Amniotic epithelial cell (primary cell): ENCODE measurements at regions not wholly inside any gene's neighbourhood (a gene's known extent, or its start where the extent isn't known, plus 50 kb on each side); places are given as distances from the start of the nearest gene placed in this dataset.

ENCODE experiments used
- DNase-seq: peaks from one replicate; pipeline ENCODE4 v3.0.0-alpha.2; 2010; ENCODE audit warnings: low read depth

DNA sequence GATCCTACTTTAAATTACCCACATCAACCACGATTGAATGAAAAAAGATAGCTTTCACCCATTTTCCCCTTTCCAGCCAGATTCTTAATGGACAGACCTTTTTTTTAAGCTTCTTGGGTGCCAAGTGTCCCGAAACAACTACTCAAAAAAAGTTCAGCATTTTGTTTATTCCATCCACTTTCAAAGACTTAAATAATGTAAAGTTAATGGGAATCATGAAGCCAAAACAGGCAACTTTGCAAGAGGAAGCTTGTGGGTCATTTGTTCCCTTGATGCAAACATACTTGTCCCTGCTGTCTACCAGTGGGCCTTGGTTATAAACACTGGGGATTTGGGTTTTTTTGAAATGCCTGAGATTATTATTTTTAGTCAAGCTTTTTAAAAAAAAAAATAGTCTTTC is 414.0 kb upstream of the PSMD7 start:
- DNase-seq = no peak

DNA sequence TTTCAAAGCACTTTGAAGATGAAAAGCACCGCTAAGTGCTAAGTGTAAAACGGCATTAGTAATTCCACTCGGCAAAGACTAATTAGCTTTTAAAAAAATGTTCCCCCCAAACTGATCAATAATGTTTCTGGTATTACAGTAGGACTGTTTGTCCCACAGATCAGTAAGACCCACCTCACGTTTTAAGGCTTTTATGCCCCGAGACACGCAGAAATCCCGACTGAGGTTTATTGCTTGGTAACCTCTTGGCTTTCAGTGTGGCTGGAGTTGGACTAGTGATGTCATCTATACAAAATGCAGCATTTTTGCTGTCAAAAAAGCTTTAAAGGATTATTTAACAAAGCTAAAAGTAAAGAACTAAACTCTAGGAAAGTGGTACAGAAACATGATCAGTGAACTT is 414.6 kb upstream of the PSMD7 start:
- no peak for DNase-seq

DNA sequence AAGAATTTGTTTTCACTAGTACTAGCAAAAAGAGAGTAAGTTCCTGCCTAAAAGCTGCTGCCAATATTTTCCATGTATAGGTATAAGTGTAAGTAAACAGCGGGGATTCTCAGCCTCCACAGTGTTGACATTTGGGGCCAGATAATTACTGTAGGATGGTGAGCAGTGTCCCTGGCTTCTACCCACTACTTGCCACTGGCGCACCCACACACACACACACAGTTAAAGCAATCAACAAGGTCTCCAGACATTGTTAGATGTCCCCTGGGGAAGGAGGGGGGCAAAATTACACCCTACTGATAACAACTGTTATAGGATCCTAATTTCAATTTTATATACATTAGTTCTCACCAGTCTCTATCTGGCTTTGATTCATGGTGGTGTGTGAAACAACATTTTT is 417.0 kb upstream of the PSMD7 start:
- DNase-seq = no peak

DNA sequence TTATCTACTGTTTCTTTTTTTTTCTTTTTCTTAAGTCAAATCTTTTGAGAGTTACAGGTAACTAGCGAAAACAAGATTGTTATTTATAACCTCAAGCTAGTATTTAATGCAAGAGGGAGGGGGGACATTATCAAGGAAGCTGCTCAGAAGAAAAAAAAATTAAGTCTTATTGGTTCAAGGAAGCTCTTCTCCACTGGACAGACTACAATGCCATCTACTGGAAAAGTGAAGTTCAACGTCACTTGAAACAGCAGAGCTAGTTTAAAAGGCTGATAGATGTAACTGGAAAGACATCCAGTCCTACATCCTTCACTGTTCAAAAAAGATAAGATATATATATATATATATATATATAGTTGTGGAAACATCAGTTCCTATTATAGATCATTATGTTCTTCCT is 418.0 kb upstream of the PSMD7 start:
- peak; percentile 58 for DNase-seq

DNA sequence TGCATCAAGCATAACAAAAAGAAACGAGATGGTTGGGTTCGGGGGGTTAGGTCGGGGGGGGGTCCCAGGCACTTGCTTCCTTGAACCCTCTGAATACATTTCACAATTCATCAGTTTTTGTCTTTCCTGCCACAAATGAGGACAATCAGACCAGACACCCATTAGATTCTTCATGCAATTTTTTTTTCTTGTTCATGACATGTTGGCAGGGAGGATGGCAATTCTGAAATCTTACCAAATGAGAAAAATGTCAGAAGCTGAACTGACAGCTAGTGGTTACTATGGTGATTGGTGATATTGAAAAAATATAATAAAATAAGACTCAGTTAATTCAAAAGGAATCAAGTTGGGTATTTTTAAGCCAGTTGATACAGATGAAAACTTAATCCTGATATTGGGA is 419.5 kb upstream of the PSMD7 start:
- no peak for DNase-seq

DNA sequence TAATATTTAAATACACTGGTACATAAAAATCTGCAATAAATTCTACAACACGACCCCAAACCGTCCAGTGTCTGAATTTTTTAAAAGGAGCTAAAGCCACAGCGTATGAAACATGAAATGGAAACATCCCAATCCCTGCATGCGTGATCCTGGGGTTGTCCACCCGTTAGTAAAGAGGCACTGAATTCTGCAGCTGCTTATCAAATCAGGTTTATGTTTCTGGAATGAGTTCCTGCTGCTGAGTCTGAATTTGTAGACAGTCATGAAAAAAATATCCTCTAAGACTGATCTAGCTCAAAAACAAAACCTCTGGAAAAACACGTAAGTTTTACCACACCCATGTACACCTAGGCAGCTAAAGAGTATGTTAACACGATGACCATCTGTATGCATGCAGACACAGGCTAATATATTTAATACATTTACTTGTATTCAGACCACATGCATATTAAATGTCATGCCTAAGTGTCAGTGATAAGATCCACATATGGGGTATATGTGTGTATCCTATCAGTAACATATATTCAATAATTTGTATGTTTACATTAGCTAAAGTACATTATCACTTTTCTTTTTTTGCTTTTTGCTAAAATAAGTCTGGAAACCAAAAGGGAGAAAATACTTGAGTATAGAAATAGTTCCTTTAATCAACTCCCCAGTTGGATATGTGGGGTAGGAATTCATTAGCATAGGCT is 420.5 kb upstream of the PSMD7 start:
- no peak for DNase-seq

DNA sequence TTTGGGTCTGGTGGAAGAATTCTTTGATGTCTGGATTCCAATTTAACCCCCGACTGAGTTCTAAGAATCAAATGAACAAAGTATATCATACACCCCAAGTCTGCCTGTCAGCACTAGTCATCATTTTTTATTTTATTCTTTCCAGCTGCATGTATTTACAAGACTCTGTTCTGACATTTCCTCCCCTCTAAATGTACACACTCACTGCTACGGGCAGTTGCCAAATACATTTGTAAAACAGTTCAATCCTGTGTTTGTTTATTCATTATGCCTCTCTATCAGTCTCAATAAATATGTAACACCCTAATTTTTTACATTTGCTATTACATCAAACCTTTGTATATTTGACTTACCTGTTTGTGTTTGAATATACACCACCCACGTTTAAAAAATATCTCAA is 422.3 kb upstream of the PSMD7 start:
- DNase-seq = no peak

DNA sequence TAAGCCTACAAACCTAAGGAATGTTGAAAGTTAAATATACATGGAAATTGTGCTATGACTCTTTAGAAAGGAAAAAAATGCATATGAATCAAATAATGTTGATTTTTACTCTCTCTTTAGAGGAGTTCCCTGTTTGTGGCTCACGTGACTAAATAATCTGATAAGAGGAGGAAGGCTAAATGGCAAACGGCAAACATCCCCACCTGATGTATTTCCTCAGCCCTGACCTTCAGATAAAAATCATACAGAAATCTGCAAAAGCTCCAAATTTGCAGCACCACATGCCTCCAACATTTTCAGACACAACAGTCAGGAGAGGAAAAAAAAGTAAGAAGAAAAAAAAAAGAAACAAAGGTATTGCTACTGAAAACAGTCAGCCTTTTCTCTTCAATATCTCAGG is 423.0 kb upstream of the PSMD7 start:
- DNase-seq = no peak

DNA sequence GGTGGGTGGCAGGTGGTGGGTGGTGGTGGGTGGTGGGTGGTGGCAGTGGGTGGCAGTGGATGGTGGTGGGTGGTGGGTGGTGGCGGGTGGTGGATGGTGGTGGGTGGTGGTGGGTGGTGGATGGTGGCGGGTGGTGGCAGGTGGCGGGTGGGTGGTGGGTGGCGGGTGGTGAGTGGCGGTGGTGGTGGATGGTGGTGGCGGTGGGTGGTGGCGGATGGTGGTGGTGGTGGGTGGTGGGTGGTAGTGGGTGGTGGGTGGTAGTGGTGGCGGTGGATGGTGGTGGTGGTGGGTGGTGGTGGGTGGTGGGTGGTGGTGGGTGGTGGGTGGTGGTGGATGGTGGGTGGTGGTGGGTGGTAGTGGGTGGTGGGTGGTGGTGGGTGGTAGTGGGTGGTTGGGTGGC is 423.8 kb upstream of the PSMD7 start:
- DNase-seq = no peak

DNA sequence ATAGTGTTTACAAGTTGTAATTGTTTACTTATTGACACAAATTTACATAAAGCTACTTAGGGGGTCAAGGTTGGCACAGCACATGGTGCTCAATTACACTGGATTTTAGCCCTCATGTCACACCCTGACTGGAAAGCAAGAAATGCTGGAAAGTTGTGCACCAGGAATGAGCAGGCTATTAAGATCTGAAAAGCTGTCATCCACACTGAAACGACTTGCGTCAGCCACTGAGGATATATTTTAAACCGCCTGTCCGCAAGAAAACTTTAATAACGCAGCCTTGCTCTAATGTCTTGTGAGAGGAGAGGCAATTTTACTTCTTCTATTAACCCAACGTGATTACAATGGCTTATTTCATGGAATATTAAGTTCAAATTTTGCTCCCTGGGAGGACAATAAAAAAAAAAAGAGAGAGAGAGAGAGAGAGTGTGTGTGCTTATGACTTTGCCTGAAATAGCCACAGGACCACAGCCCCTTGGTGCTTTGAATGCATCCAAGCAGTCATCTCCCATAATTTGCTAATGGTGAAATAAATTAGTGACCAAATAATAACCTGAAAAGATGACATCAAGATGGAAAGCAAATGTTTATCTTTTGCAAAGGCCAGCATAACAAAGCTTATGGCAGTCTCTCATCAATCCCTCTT is 425.4 kb upstream of the PSMD7 start:
- DNase-seq = no peak

DNA sequence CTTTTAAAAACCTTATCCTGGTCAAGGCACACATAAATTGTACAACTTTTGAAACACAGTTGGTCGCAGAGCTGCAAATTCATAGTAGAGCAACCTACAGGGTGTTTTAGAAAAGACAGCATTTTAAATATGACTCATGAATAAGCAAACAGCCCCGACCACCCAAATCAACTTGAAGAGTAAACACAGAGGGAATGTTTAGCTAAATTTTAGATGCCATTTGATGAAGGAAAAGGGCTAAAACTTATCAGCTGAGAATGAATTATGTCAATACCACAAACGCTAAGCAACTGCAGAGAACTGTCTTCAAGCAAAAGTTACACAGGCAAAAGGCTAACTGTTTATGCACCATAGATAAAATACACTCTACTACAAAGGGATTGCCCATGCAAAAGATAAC is 427.5 kb upstream of the PSMD7 start:
- DNase-seq = no peak

DNA sequence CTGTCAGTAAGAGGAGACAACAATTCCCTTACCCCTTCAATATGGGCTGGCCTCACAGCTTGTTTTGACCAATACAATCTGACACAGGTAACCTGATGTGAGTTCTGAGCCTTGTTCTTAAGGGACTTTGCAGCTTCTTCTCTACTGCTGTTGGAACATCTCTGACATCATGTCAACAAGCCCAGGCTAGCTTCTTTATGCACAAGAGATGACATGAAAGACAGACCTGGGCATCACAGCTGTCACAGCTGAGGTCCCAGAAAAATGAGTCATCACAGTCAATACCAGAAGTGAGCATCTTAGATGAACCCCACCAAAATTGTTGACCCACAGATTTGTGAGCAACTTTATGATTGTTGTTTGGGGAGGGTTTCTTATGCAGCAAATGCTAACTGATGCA is 431.7 kb upstream of the PSMD7 start:
- DNase-seq = no peak

DNA sequence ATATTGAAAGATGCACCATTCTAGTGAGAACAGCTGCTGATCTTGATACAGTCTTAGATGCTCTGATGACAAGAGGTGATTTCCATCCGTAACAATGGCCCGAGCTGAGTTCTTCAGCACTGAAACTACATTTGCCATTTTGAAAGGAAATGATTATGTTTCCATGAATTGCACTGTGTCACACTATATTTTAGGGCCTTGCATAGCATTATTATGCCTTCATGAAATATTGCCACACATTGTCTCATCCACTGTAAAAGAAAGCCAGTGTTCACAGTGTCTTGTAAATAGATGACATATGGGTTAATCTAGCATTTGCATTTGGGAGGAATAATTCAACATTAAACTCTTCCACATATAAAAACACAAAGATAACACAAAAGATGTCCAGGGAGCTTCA is 438.3 kb upstream of the PSMD7 start:
- DNase-seq = no peak

DNA sequence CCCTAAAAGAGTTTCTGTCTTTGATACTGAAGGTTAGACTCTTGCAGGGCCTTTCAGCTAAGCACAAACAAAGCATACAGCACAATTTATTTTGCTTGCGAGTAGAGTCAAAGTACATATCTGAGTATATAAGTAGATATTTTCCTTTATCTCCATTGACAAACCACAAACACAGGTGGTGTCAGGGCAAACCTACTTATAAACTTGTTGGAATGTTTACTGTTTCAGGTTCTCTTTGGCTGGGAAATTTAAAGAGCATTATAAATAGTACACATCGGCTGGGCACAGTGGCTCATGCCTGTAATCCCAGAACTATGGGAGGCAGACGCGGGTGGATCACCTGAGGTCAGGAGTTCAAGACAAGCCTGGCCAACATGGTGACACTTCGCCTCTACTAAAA is 442.6 kb upstream of the PSMD7 start:
- DNase-seq = no peak

DNA sequence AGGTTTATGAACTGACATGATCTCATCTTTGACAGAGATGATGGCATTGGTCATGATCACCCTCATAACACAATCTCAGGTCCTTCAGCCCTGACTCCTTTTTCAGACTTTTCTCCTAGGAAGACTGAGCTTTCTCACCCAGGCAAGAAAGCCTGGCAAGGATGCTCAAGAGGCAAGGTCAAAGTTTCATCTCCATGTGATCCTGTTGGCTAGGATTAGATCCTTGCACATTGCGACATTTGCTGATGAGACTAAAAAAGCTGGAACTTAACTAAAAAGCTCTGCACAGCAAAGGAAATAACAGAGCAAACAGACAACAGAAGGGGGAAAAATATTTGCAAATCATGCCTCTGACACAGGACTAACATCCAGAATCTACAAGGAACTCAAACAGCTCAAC is 444.1 kb upstream of the PSMD7 start:
- DNase-seq = no peak

DNA sequence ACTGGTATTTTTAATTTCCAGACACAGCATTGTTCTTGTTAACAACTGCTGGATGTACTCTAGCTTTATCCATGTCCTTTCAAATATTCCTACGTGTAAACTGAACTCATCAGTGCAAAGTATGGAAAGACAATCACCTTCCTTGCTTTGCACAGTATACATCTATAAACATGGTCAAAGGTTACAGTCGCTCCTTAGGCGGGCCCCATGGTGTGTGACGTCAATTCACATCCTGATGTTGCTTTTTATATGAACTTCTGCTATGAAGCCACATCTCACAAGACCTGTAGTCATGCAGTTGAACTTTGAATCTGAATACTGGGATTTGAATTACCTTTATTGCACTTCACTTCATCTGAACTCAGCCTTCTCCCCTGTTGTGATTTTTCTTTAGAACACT is 447.6 kb upstream of the PSMD7 start:
- DNase-seq = no peak

DNA sequence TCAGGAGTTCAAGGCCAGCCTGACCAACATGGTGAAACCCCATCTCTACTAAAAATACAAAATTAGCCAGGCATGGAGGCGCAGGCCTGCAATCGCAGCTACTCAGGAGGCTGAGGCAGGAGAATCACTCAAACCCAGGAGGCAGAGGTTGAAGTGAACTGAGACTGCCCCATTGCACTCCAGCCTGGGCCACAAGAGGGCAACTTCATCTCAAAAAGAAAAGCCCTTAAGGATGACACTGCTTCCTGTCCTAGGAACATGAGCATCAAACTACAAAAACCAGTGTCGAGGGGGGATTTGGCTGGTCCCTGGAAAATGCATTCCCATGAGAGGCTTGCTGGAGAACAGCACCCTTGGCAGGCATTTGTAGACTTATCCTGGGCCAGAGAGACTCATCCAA is 449.5 kb upstream of the PSMD7 start:
- no peak for DNase-seq

DNA sequence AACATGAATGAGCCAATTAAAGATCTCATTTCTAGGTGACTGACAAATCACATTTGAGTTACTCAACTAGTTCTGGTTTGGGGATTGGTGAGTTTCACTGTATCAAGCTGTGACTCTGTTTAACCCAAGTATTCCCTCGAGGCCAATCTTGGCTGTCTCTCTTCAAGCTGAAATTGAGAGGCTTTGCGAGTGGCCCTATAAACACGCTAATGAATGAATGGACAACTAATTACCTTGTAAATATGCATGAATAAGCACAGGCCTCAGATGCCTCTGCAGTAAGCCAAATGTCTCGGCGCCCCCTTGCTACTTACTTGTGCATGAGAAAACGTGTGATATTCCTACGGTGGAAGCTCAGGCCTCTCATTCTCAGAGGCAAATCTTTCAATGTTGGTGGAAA is 450.3 kb upstream of the PSMD7 start:
- DNase-seq = no peak

DNA sequence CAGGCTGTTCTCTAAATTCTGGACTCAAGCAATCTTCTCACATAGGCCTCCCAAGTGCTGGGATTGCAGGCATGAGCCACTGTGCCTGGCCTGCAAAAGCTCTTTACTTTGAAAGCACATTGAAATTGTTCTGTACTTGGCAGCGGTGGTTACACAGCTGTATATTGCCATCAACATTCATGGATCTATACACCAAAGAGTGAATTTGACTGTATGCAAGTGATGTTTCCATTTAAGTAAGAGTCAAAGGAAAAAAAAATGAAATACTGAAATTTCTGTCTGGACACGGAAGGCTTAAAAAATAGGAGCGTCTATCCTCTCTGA is 450.6 kb upstream of the PSMD7 start:
- DNase-seq = no peak

DNA sequence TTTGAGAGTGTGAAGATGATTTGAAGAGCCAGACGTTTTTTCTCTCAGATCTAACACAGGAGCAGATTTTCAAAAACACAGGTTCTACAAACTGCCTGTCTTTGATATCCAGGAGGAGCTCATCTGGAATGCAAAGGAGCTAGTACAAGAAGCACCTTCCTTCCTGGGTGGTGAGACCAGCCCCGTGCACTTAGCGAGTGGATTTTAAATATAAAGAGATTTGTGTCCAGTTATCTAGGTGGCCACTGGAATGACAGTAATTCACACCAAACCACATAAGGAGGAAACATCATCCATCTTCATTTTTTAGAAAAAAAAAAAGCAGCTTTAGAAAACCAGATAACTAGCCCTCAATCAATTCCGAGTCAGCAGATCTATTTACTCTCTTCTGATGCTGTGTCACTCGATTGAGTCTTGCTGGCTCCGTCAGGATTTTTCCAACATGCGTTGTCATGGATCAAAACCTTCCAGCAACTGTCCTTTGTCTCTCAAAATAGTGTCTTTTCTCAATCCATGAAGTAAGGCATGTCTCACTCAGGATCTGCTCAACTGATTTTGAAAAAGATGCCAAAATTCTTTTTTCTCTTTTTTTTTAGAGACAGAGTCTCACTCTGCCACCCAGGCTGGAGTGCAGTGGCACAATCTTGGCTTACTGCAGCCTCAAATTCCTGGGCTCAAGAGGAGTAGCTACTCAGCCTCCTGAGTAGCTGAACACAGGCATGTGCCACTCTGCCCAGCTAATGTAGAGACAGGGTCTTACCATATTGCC is 451.2 kb upstream of the PSMD7 start:
- DNase-seq = no peak

DNA sequence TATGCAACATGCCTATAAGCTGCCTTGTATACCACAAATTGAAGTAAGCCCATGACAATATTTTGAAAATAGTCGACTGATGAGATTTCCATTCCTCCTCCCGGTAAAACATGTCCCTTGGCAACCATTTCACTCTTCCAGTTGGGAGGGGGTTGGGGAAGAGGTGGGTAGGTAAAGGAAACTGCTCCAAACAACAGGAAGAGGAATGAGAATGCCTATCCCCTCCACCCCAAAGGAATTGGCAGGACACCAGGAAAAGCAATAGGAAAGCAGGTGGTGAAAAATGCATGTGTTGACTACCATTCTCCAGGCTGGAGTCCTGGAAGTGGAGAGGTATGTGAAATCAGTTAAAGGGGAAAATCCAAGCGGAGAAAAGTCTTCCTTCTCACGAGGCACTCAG is 455.9 kb upstream of the PSMD7 start:
- DNase-seq = no peak

DNA sequence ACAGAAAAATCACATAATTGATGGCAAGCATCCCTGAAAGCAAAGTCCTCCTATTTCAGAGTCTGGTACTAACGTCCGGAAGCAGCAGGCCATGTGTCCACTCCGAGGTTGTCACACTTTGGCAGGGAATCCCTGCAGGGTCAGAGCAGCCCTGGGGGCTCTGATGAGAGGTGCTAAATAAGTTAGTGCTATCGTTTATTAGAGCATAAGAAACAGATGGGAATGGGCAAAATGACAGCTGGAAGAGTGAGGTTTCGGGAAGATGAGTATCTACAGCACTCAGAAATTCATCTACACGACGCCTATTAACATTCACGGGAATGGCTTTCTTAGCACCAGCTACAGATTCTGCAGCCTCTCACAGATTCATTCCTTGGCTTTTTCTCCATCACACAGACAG is 465.4 kb upstream of the PSMD7 start:
- no peak for DNase-seq

DNA sequence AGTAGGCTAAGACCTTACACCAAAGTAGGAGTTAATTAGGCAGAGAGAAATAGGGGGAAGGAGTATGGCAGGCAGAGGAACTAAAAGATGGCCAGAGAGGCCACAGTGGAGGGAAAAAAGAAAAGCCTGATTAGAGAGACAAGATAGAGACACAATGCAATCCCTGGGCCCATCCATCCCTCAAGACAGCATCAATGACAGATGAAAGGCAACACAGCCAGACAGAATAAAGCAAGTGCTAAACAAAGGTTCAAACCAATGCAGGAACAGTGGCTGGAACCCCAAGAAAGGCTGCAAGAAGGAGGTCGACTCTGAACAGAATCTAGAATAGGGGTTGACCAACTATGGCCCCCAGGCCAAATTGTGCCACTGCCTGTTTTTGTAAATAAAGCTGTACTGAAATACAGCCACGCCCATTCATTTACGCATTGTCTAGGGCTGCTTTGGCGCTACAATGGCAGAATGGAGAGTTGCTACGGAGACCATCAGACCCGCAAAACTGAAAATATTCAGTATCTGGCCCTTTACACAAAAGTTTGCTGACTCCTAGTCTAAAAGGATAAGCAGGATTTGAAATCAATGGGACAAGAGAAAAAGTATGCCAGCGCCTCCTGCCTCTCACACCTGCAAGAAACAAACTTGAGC is 473.3 kb upstream of the PSMD7 start:
- no peak for DNase-seq
